Activated CD4-positive, alpha-beta T cell treated with anti-CD3 and anti-CD28 coated beads, Interleukin-2, amount 10 ng/mL, durations not matched to agents 7 days and 5 days (primary cell): ENCODE measurements at regions not wholly inside any gene's neighbourhood (a gene's known extent, or its start where the extent isn't known, plus 50 kb on each side); places are given as distances from the start of the nearest gene placed in this dataset.

Experiments used
- CTCF ChIA-PET: fragments of 350-600 bp; sonication (Branson Sonifier 250); formaldehyde crosslinking; loops from one replicate; lab custom pipeline; 2021; ENCODE audit warnings: antibody characterized with exemption; lab: Charles Lee
- POLR2A ChIA-PET: fragments of 350-600 bp; sonication (Branson Sonifier 250); formaldehyde crosslinking; loops from one replicate; lab custom pipeline; 2021; ENCODE audit warnings: antibody characterized with exemption; lab: Charles Lee
- DNase-seq: peaks from one replicate; pipeline ENCODE4 v3.0.0-alpha.2; 2020
- H3K27ac Mint-ChIP-seq: one replicate; pipeline ENCODE4 v1.8.0; 2021; ENCODE audit warnings: mild to moderate bottlenecking, moderate library complexity, mixed read lengths
- H3K27me3 Mint-ChIP-seq: one replicate; pipeline ENCODE4 v1.8.0; 2021; ENCODE audit warnings: mixed read lengths
- H3K36me3 Mint-ChIP-seq: one replicate; pipeline ENCODE4 v1.8.0; 2021; ENCODE audit warnings: low read depth, mixed read lengths
- H3K4me1 Mint-ChIP-seq: one replicate; pipeline ENCODE4 v1.8.0; 2021; ENCODE audit warnings: mixed read lengths
- H3K4me3 Mint-ChIP-seq: one replicate; pipeline ENCODE4 v1.8.0; 2021; ENCODE audit warnings: mild to moderate bottlenecking, moderate library complexity, mixed read lengths
- H3K9me3 Mint-ChIP-seq: one replicate; pipeline ENCODE4 v1.8.0; 2021; ENCODE audit warnings: mixed read lengths

GRCh38 chr6:14722704-14723103, 523.2 kb upstream of the JARID2 start:
- H3K4me1 Mint-ChIP-seq, result peaks cover 32% of the 10 kb centered on the region

DNA sequence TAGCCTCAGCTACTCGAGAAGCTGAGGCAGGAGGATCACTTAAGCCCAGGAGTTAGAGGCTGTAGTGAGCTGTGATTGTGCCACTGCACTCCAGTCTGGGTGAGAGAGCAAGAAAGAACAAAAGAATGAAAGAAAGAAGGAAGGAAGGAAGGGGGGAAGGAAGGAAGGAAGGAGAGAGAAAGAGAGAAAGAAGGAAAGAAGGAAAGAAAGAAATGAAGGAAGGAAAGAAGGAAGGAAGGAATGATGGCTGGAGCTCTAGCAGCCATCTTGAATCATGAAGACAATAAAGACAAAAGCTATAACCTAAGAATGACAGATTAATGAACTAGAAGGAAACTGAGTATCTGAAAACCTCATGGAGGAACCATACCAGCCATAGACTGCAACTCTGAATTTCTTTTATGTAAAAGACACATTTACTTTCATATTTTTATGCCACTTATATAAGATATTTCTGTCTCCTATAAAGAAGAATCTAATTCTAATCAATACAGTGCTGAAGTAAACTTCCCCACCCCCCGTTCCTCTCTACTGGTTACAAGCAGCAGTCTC, 522.3 kb upstream of the JARID2 start:
- Mint-ChIP-seq H3K4me3 (no peak overlapping the region), H3K9me3 (peaks cover 14% of the 10 kb centered on the region), H3K27me3 (no peaks in the 10 kb centered on the region), H3K4me1 (peaks cover 33% of the 10 kb centered on the region), H3K27ac (peak overlapping the region; percentile 14), H3K36me3 (peaks cover 7% of the 10 kb centered on the region)
- no peak for DNase-seq
- CTCF ChIA-PET, result interaction anchor here (1.2 to 10.5 kb wide), 4 partner anchors 10 to 513 kb away, joined by 3 to 99 read pairs (median 4); no protein-coding TSS in a partner anchor
- POLR2A ChIA-PET, result interaction anchor here (0.7 kb wide), 1 partner anchor 34 kb away, joined by 6 read pairs; no protein-coding TSS in a partner anchor

More at GRCh38 chr6:14722704-14723103, 523.2 kb upstream of the JARID2 start:
- Mint-ChIP-seq H3K4me3 (no peak overlapping the region), H3K27me3 (no peaks in the 10 kb centered on the region), H3K27ac (no peak overlapping the region), H3K9me3 (peaks cover 12% of the 10 kb centered on the region), H3K36me3 (peaks cover 5% of the 10 kb centered on the region)
- DNase-seq, result no peak
- ChIA-PET CTCF (interaction anchor here (1.3 to 10.5 kb wide), 2 partner anchors 9 to 15 kb away, joined by 4 to 99 read pairs; no protein-coding TSS in a partner anchor), POLR2A (interaction anchor here (0.7 kb wide), 1 partner anchor 33 kb away, joined by 6 read pairs; no protein-coding TSS in a partner anchor)

- POLR2A ChIA-PET, result no interaction called here
- Mint-ChIP-seq H3K36me3 (peaks cover 7% of the 10 kb centered on the region), H3K9me3 (peaks cover 10% of the 10 kb centered on the region), H3K27ac (no peak overlapping the region), H3K4me1 (peaks cover 39% of the 10 kb centered on the region), H3K27me3 (no peaks in the 10 kb centered on the region), H3K4me3 (no peak overlapping the region)
- DNase-seq, result no peak
- CTCF ChIA-PET, result interaction anchor here (0.7 to 10.5 kb wide), 4 partner anchors 11 to 514 kb away, joined by 3 to 99 read pairs (median 4); no protein-coding TSS in a partner anchor
Measured at GRCh38 chr6:14724549-14724948, 521.3 kb upstream of the JARID2 start.

- H3K9me3 Mint-ChIP-seq, result peaks cover 10% of the 10 kb centered on the region
- peaks cover 11% of the 10 kb centered on the region for H3K36me3 Mint-ChIP-seq
- peaks cover 49% of the 10 kb centered on the region for H3K4me1 Mint-ChIP-seq
- no peaks in the 10 kb centered on the region for H3K27me3 Mint-ChIP-seq
- ChIA-PET POLR2A (interaction anchor here (0.5 kb wide), 1 partner anchor 678 kb away, joined by 4 read pairs; no protein-coding TSS in a partner anchor), CTCF (interaction anchor here (1.7 to 10.5 kb wide), 3 partner anchors 13 to 20 kb away, joined by 4 to 99 read pairs (median 10); no protein-coding TSS in a partner anchor)
- no peak overlapping the region for H3K27ac Mint-ChIP-seq
- H3K4me3 Mint-ChIP-seq, result no peak overlapping the region
- DNase-seq, result no peak
Measured at GRCh38 chr6:14726816-14727493, 518.9 kb upstream of the JARID2 start.

GRCh38 chr6:14727494-14728395, 518.1 kb upstream of the JARID2 start:
- Mint-ChIP-seq H3K9me3 (peaks cover 10% of the 10 kb centered on the region), H3K36me3 (peaks cover 11% of the 10 kb centered on the region), H3K4me1 (peaks cover 51% of the 10 kb centered on the region), H3K27me3 (no peaks in the 10 kb centered on the region), H3K27ac (no peak overlapping the region), H3K4me3 (no peak overlapping the region)
- ChIA-PET POLR2A (no interaction called here), CTCF (interaction anchor here (1.7 to 10.5 kb wide), 3 partner anchors 13 to 21 kb away, joined by 4 to 99 read pairs (median 10); no protein-coding TSS in a partner anchor)
- DNase-seq, result no peak

DNA sequence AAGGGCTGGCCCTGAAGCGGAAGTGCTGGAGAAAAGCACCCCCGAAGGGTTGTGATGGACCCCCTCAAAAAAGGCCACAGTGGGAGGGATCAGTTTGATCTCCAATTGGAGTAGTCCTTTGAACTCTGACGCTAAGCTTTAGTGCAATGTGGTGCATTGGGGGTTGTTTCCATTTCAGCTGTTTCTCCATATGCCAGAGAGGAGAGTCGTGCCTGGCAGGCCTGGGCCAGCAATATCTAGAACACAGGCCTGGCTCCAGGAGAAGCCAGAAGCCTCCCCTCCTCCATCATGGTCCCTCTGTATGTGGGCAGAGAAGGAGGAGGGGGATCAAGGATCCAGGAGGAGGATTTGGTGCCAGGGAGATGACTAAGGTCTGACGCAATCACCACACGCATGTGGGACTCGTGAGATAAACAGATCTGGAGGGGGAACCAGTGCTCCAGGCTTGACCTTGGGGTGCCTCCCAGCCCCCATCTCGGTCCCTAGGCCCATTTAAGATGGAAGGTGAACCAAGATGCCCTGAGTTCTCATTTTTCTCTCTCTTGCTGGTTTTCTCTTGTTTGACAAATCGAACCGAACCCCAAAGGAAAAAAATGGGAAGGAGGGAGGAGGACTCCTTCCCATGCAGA, 517.4 kb upstream of the JARID2 start:
- Mint-ChIP-seq H3K4me1 (peaks cover 51% of the 10 kb centered on the region), H3K27me3 (no peaks in the 10 kb centered on the region), H3K27ac (no peak overlapping the region), H3K9me3 (peaks cover 9% of the 10 kb centered on the region), H3K36me3 (peaks cover 9% of the 10 kb centered on the region), H3K4me3 (no peak overlapping the region)
- no peak for DNase-seq
- ChIA-PET CTCF (interaction anchor here (1.2 to 10.5 kb wide), 2 partner anchors 9 to 15 kb away, joined by 3 to 99 read pairs; no protein-coding TSS in a partner anchor), POLR2A (no interaction called here)

DNA sequence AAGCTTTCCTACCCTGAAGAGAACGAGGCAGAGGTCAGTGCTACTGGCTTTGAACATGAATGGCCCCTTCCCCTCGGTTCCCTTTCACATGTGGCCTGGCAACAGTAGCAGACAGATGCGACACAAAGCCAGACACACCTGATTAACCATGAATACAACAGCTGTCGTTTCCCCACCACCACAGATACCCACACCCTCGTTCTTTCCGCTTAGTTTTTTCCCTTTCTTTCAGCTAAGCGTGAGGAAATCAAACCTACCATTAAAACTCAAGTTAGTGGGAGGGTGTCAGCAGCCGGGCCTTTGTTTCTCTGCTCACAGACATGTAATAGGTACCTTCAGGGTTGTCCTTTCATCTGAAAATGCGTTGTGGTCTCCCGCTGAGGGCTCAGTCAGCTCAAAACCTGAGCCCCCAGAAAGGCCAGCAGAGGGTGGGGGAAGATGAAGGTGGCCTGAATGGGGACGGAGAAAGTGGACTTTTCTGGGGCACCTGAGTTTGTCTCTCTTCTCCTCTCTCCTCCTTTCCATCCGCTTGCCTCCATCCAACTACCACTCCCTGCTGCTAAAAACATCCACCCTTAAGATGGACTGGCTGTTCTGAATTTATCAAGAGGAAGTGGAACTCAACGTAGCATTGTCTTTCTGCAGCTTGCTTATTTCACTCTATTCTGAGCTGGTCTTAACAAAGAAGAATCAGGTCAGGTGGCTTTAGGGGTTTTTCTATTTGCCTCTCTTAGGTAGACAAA, 516.6 kb upstream of the JARID2 start:
- no peak overlapping the region for H3K4me3 Mint-ChIP-seq
- POLR2A ChIA-PET, result no interaction called here

GRCh38 chr6:14730654-14731053, 515.2 kb upstream of the JARID2 start:
- CTCF ChIA-PET, result interaction anchor here (10.5 kb wide), 1 partner anchor 17 kb away, joined by 99 read pairs; no protein-coding TSS in a partner anchor
- peaks cover 70% of the 10 kb centered on the region for H3K4me1 Mint-ChIP-seq
- no peak overlapping the region for H3K27ac Mint-ChIP-seq
- peaks cover 16% of the 10 kb centered on the region for H3K9me3 Mint-ChIP-seq
- no peak for DNase-seq
- H3K36me3 Mint-ChIP-seq, result peaks cover 18% of the 10 kb centered on the region
- H3K27me3 Mint-ChIP-seq, result no peaks in the 10 kb centered on the region
- no peak overlapping the region for H3K4me3 Mint-ChIP-seq
- POLR2A ChIA-PET, result interaction anchor here (0.7 kb wide), 1 partner anchor 9 kb away, joined by 3 read pairs; no protein-coding TSS in a partner anchor

More for the DNA sequence above, 516.6 kb upstream of the JARID2 start:
- no peak for DNase-seq
- CTCF ChIA-PET, result interaction anchor here (0.6 to 10.5 kb wide), 3 partner anchors 8 to 540 kb away, joined by 3 to 99 read pairs (median 4); no protein-coding TSS in a partner anchor
- Mint-ChIP-seq H3K36me3 (peaks cover 14% of the 10 kb centered on the region), H3K27me3 (no peaks in the 10 kb centered on the region), H3K9me3 (peaks cover 12% of the 10 kb centered on the region), H3K27ac (no peak overlapping the region), H3K4me1 (peaks cover 57% of the 10 kb centered on the region)

DNA sequence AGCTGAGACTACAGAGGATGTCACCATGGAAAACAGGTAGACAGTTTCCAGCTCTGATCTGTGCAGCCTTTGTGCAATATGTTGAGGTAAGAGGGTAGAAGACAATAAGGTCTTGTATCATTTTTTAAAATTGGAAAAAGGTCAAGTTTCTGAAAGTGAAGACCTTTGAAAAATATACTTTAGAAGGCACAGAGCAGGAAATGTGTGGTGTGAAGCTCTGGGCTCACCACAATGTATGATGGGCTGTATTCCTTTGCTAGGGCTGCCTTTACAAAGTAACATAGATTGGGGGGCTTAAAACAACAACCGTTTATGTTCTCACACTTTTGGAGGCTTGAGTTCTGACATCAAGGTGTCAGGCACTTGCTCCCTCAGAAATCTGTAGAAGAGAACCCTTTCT, 514.3 kb upstream of the JARID2 start:
- Mint-ChIP-seq H3K9me3 (peaks cover 16% of the 10 kb centered on the region), H3K27ac (peak overlapping the region; percentile 32), H3K4me1 (peaks cover 79% of the 10 kb centered on the region), H3K36me3 (peaks cover 18% of the 10 kb centered on the region), H3K27me3 (no peaks in the 10 kb centered on the region), H3K4me3 (no peak overlapping the region)
- DNase-seq, result no peak
- ChIA-PET CTCF (interaction anchor here (0.9 to 10.5 kb wide), 3 partner anchors 10 to 54 kb away, joined by 3 to 99 read pairs (median 3); no protein-coding TSS in a partner anchor), POLR2A (interaction anchor here (0.7 kb wide), 1 partner anchor 511 kb away, joined by 3 read pairs; no protein-coding TSS in a partner anchor)

- Mint-ChIP-seq H3K36me3 (peaks cover 18% of the 10 kb centered on the region), H3K4me1 (peaks cover 85% of the 10 kb centered on the region), H3K27me3 (no peaks in the 10 kb centered on the region), H3K27ac (peak overlapping the region; percentile 79), H3K9me3 (peaks cover 17% of the 10 kb centered on the region), H3K4me3 (no peak overlapping the region)
- ChIA-PET POLR2A (interaction anchor here (0.7 kb wide), 1 partner anchor 511 kb away, joined by 3 read pairs; no protein-coding TSS in a partner anchor), CTCF (interaction anchor here (1.6 to 10.5 kb wide), 2 partner anchors 10 to 19 kb away, joined by 3 to 99 read pairs; no protein-coding TSS in a partner anchor)
- no peak for DNase-seq
Measured at GRCh38 chr6:14732226-14732843, 513.5 kb upstream of the JARID2 start.
